Neural progenitor cell (in vitro differentiated cells): ENCODE measurements at regions not wholly inside any gene's neighbourhood (a gene's known extent, or its start where the extent isn't known, plus 50 kb on each side); places are given as distances from the start of the nearest gene placed in this dataset.

ENCODE experiments used
- DNase-seq: peaks from one replicate; pipeline ENCODE4 v3.0.0-alpha.2; 2016; ENCODE audit warnings: low spot score
- H2AFZ ChIP-seq: fragments of 200-600 bp; sonication (generic); replicated peaks from 2 replicates; pipeline ENCODE4 v1.6.1; 2016; ENCODE audit warnings: antibody characterized with exemption
- H3F3A ChIP-seq: fragments of 200-600 bp; sonication (generic); 2 replicates; pipeline ENCODE4 v1.6.1; 2016; ENCODE audit warnings: antibody characterized with exemption, low read depth
- H3K27ac ChIP-seq: fragments of 200-600 bp; sonication (generic); 2 replicates; pipeline ENCODE4 v1.5.1; 2016; ENCODE audit warnings: mild to moderate bottlenecking
- H3K27me3 ChIP-seq: fragments of 200-600 bp; sonication (generic); 2 replicates; pipeline ENCODE4 v1.6.1; 2016; ENCODE audit warnings: mild to moderate bottlenecking, moderate library complexity
- H3K36me3 ChIP-seq: fragments of 200-600 bp; sonication (generic); 2 replicates; pipeline ENCODE4 v1.5.1; 2016
- H3K4me1 ChIP-seq: fragments of 200-600 bp; sonication (generic); 2 replicates; pipeline ENCODE4 v1.6.1; 2016; ENCODE audit warnings: mixed run types
- H3K4me2 ChIP-seq: fragments of 200-600 bp; sonication (generic); 2 replicates; pipeline ENCODE4 v1.6.1; 2016
- H3K4me3 ChIP-seq: fragments of 200-600 bp; sonication (generic); 2 replicates; pipeline ENCODE4 v1.5.1; 2016
- H3K79me2 ChIP-seq: fragments of 200-600 bp; sonication (generic); 2 replicates; pipeline ENCODE4 v1.6.1; 2016; ENCODE audit warnings: low read depth
- H3K9ac ChIP-seq: fragments of 200-600 bp; sonication (generic); 2 replicates; pipeline ENCODE4 v1.6.1; 2016
- H3K9me3 ChIP-seq: fragments of 200-600 bp; sonication (generic); 2 replicates; pipeline ENCODE4 v1.5.1; 2016; ENCODE audit warnings: low read depth
- H4K20me1 ChIP-seq: fragments of 200-600 bp; sonication (generic); 2 replicates; pipeline ENCODE4 v1.6.1; 2016; ENCODE audit warnings: low read depth
- H3K27ac Mint-ChIP-seq: 3 replicates; pipeline ENCODE4 v1.8.0; 2021; ENCODE audit warnings: mixed read lengths
- H3K27me3 Mint-ChIP-seq: 2 replicates; pipeline ENCODE4 v1.8.0; 2022; ENCODE audit warnings: low read depth, mild to moderate bottlenecking, inconsistent platforms, moderate library complexity, mixed read lengths; ENCODE audit not compliant: insufficient read depth
- H3K36me3 Mint-ChIP-seq: 3 replicates; pipeline ENCODE4 v1.8.0; 2021; ENCODE audit warnings: mixed read lengths
- H3K4me1 Mint-ChIP-seq: 3 replicates; pipeline ENCODE4 v1.8.0; 2021; ENCODE audit warnings: mixed read lengths
- H3K4me3 Mint-ChIP-seq: 3 replicates; pipeline ENCODE4 v1.8.0; 2021; ENCODE audit warnings: mild to moderate bottlenecking, moderate library complexity, mixed read lengths
- H3K9me3 Mint-ChIP-seq: 3 replicates; pipeline ENCODE4 v1.8.0; 2020; ENCODE audit warnings: mixed read lengths
- CTCF ChIP-seq: fragments of 200-600 bp; sonication (generic); IDR thresholded peaks from 2 replicates; pipeline ENCODE4 v1.5.1; 2017; ENCODE audit warnings: antibody characterized with exemption, mild to moderate bottlenecking
- EZH2 ChIP-seq: fragments of 200-600 bp; sonication (generic); IDR thresholded peaks from 2 replicates; pipeline ENCODE4 v1.6.1; 2017; ENCODE audit warnings: antibody characterized with exemption, mild to moderate bottlenecking, moderate library complexity
- EZH2phosphoT487 ChIP-seq: fragments of 200-600 bp; sonication (generic); IDR thresholded peaks from 2 replicates; pipeline ENCODE4 v1.6.1; 2017; ENCODE audit warnings: antibody characterized with exemption

DNA sequence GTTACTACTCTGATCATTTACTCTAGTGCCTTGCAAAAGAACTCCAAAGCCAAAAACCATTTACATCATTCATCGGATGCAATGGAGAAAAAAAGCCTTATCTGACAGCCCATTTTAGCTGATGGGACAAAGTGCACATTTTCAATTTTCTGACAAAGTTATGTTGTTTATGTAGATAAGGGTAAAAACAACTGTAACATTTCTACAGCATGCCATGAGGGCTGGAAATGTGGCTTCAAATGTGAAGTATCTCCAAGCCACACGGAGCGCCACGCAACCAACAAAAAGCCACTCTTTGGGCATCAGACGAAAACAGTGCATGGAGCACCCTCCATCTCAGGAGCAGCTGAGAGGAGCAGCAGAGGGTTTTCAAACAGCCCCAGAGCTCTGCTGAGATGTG is 364.6 kb upstream of the ZNF507 start:
- Histone ChIP-seq H4K20me1 (no peaks in the 10 kb centered on the region), H3K9me3 (no peaks in the 10 kb centered on the region), H3K4me2 (no peak overlapping the region), H3K79me2 (no peaks in the 10 kb centered on the region), H3K9ac (no peak overlapping the region), H3K4me3 (no peak overlapping the region), H3K27ac (no peak overlapping the region), H2AFZ (no peak overlapping the region), H3F3A (no peaks in the 10 kb centered on the region), H3K36me3 (no peaks in the 10 kb centered on the region), H3K27me3 (no peaks in the 10 kb centered on the region), H3K4me1 (no peaks in the 10 kb centered on the region)
- H3K4me1 Mint-ChIP-seq, result peaks cover 3% of the 10 kb centered on the region
- no peaks in the 10 kb centered on the region for H3K36me3 Mint-ChIP-seq
- H3K27ac Mint-ChIP-seq, result no peak overlapping the region
- H3K27me3 Mint-ChIP-seq, result peaks cover 6% of the 10 kb centered on the region
- no peak for DNase-seq
- peaks cover 2% of the 10 kb centered on the region for H3K9me3 Mint-ChIP-seq
- H3K4me3 Mint-ChIP-seq, result no peak overlapping the region
- TF ChIP-seq EZH2 (no peak), EZH2phosphoT487 (no peak), CTCF (no peak)

- H3K4me1 Mint-ChIP-seq, result no peaks in the 10 kb centered on the region
- H3K27ac ChIP-seq, result no peak overlapping the region
- H3K9me3 ChIP-seq, result no peaks in the 10 kb centered on the region
- H4K20me1 ChIP-seq, result no peaks in the 10 kb centered on the region
- H3K27me3 ChIP-seq, result no peaks in the 10 kb centered on the region
- H3K27ac Mint-ChIP-seq, result no peak overlapping the region
- no peak overlapping the region for H3K4me3 Mint-ChIP-seq
- TF ChIP-seq CTCF (no peak), EZH2phosphoT487 (no peak), EZH2 (no peak)
- DNase-seq, result no peak
- H3K4me1 ChIP-seq, result no peaks in the 10 kb centered on the region
- H3K79me2 ChIP-seq, result no peaks in the 10 kb centered on the region
- no peak overlapping the region for H3K4me3 ChIP-seq
- H3K9ac ChIP-seq, result no peak overlapping the region
- no peaks in the 10 kb centered on the region for H3F3A ChIP-seq
- H3K4me2 ChIP-seq, result no peak overlapping the region
- no peaks in the 10 kb centered on the region for H3K9me3 Mint-ChIP-seq
- H3K27me3 Mint-ChIP-seq, result peaks cover 6% of the 10 kb centered on the region
- H3K36me3 Mint-ChIP-seq, result no peaks in the 10 kb centered on the region
- no peak overlapping the region for H2AFZ ChIP-seq
- H3K36me3 ChIP-seq, result no peaks in the 10 kb centered on the region
Measured at GRCh38 chr19:31981545-31981944, 363.9 kb upstream of the ZNF507 start.

DNA sequence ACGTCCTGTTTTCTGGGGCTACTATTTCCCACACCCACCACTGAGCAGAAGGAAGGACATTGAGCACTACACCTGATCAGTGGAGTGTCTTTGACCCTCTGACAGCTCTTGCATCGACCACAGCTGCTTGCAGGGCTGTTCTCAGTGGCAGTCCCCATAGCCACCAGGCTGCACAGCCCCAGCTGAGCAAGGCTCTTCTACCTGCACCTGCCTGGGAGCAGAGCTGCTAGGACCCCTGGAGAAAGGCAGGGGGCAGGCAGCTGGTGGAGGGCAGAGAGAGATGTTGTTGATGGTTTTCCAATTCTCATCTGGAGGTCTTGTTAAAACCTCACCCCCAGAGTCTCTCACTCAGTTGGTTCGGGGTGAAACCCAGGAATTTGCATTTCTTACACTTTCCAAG is 361.8 kb upstream of the ZNF507 start:
- no peaks in the 10 kb centered on the region for H3K36me3 Mint-ChIP-seq
- Histone ChIP-seq H3K4me1 (no peaks in the 10 kb centered on the region), H3K4me3 (no peak overlapping the region), H3F3A (no peaks in the 10 kb centered on the region), H3K27ac (no peak overlapping the region), H3K79me2 (no peaks in the 10 kb centered on the region), H4K20me1 (no peaks in the 10 kb centered on the region), H2AFZ (no peak overlapping the region), H3K36me3 (no peaks in the 10 kb centered on the region), H3K9me3 (no peaks in the 10 kb centered on the region), H3K27me3 (no peaks in the 10 kb centered on the region), H3K9ac (no peak overlapping the region), H3K4me2 (no peak overlapping the region)
- H3K27ac Mint-ChIP-seq, result no peak overlapping the region
- TF ChIP-seq EZH2phosphoT487 (no peak), EZH2 (no peak)
- peaks cover 3% of the 10 kb centered on the region for H3K27me3 Mint-ChIP-seq
- DNase-seq, result no peak
- H3K9me3 Mint-ChIP-seq, result no peaks in the 10 kb centered on the region
- H3K4me3 Mint-ChIP-seq, result no peak overlapping the region
- no peaks in the 10 kb centered on the region for H3K4me1 Mint-ChIP-seq

DNA sequence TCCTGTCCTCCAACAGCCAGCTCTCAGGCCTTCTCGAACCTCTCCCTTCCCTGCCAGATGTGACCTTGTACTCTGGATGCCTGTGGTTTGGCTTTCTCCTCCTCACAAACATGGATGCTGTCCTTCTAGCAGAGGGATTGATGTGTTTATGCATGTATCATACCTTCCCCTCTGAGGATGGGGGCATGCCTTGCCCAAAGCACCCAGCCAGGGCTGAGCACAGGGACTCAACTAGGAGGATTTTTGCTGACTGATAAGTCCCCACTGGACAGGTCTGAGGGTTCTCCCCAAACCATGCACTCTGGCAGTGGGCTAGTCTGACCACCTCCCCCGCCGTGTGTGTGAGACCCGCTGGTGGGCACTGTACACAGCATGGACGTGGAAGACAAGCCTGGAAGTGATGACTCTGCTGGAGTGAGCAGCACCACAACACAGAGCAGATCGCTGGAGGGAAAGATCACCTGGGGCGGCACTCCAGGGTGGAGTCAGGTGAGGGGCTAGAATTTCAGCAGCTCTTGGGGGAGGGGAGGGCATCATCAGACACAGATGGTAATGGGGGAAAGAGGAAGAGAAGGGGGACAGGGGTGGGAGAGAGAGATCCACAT is 360.3 kb upstream of the ZNF507 start:
- Histone ChIP-seq H3F3A (no peaks in the 10 kb centered on the region), H3K4me2 (no peak overlapping the region), H2AFZ (no peak overlapping the region), H3K9me3 (no peaks in the 10 kb centered on the region), H3K27ac (no peak overlapping the region), H3K4me1 (no peaks in the 10 kb centered on the region), H3K4me3 (no peak overlapping the region), H3K79me2 (no peaks in the 10 kb centered on the region), H3K9ac (no peak overlapping the region), H4K20me1 (no peaks in the 10 kb centered on the region), H3K36me3 (no peaks in the 10 kb centered on the region), H3K27me3 (no peaks in the 10 kb centered on the region)
- TF ChIP-seq CTCF (no peak), EZH2phosphoT487 (no peak), EZH2 (no peak)
- Mint-ChIP-seq H3K36me3 (no peaks in the 10 kb centered on the region), H3K27ac (no peak overlapping the region), H3K9me3 (no peaks in the 10 kb centered on the region), H3K4me1 (no peaks in the 10 kb centered on the region), H3K4me3 (no peak overlapping the region), H3K27me3 (peaks cover 3% of the 10 kb centered on the region)
- DNase-seq, result no peak
